Muscle layer of colon (tissue), 2 donors: ENCODE measurements at regions not wholly inside any gene's neighbourhood (a gene's known extent, or its start where the extent isn't known, plus 50 kb on each side); places are given as distances from the start of the nearest gene placed in this dataset.
"Not testable (repeated sequence)": the region's sequence is repeated elsewhere in the genome, so short reads cannot be mapped to it uniquely, and the experiment has no call there.

ENCODE experiments used
- H3K27ac ChIP-seq: one replicate; pipeline ENCODE4 v1.7.0; 2013; ENCODE audit warnings: low read depth, mild to moderate bottlenecking, low read length, moderate library complexity
- H3K27me3 ChIP-seq, 2 donors: one replicate each; pipeline ENCODE4 v1.7.0; 2013; ENCODE audit warnings: low read length in 2 of 2, mild to moderate bottlenecking in 2 of 2; ENCODE audit not compliant: insufficient read depth in 2 of 2, control insufficient read depth in 1 of 2
- H3K36me3 ChIP-seq: one replicate; pipeline ENCODE4 v1.7.0; 2013; ENCODE audit warnings: mild to moderate bottlenecking, low read length; ENCODE audit not compliant: insufficient read depth
- H3K4me1 ChIP-seq: one replicate; pipeline ENCODE4 v1.7.0; 2013; ENCODE audit warnings: mild to moderate bottlenecking, low read length; ENCODE audit not compliant: insufficient read depth
- H3K4me3 ChIP-seq, 2 donors: one replicate each; pipeline ENCODE4 v1.7.0; 2013; ENCODE audit warnings: low read length in 2 of 2, low read depth in 1 of 2, mild to moderate bottlenecking in 1 of 2, moderate library complexity in 1 of 2
- H3K9ac ChIP-seq: one replicate; pipeline ENCODE4 v1.7.0; 2013; ENCODE audit warnings: low read length
- H3K9me3 ChIP-seq: one replicate; pipeline ENCODE4 v1.7.0; 2013; ENCODE audit warnings: mild to moderate bottlenecking, low read length
- donor health status: abdominal sarcoma.
- donor health status: Adenocarcinoma of cecum.

DNA sequence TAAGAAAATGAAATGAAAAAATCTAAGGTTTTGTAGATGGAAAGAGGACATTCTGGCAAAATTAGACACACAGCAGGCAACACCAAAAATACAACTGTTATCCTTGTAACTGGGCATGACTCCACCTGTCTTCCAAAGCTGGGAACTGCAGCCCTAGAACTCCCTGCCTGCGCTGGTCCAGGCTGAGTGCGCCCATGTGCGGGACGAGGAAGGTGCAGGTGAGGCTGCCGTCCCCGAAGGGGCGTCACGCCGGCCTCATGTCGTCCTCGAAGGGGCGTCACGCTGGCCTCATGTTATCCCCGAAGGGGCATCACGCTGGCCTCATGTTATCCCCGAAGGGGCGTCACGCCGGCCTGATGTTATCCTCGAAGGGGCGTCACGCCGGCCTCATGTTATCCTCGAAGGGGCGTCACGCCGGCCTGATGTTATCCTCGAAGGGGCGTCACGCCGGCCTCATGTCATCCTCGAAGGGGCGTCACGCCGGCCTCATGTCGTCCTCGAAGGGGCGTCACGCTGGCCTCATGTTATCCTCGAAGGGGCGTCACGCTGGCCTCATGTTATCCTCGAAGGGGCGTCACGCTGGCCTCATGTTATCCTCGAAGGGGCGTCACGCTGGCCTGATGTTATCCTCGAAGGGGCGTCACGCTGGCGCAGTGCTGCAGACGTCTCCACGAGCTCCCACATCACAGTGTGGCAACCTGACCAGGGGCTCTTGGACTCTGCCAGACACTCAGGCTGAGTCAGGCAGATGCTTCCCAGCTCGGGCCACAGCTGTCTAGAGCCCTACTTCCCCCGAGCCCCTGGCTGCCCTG, 100.3 kb upstream of the SALL3 start:
- not testable (repeated sequence) for H3K27me3 ChIP-seq, H3K4me3 ChIP-seq, H3K9me3 ChIP-seq, H3K9ac ChIP-seq, H3K4me1 ChIP-seq, H3K36me3 ChIP-seq, H3K27ac ChIP-seq

DNA sequence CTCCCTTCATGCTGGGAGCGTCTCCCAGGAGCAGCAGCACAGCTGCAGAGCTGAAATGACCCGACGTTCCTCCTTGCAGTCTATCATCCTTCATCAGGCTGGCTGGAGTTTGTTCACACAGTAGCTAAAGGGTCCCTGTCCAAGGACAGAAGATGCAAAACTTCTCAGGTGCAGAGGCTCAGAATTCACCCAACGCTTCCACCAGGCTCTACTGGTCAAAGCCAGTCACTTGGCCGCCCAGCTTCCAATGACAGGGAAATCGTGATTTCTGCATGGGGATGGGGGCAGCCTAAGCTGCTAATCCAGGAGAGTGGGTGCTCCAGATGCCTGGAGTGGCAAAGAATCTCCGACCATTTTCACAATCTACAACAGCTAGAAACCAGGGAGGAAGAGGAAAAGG, 97.0 kb upstream of the SALL3 start:
- Histone ChIP-seq H3K4me3 (no peak overlapping the region), H3K9ac (no peak overlapping the region), H3K36me3 (no peaks in the 10 kb centered on the region), H3K4me1 (no peaks in the 10 kb centered on the region), H3K27me3 (no peaks in the 10 kb centered on the region), H3K27ac (no peak overlapping the region), H3K9me3 (no peaks in the 10 kb centered on the region)

DNA sequence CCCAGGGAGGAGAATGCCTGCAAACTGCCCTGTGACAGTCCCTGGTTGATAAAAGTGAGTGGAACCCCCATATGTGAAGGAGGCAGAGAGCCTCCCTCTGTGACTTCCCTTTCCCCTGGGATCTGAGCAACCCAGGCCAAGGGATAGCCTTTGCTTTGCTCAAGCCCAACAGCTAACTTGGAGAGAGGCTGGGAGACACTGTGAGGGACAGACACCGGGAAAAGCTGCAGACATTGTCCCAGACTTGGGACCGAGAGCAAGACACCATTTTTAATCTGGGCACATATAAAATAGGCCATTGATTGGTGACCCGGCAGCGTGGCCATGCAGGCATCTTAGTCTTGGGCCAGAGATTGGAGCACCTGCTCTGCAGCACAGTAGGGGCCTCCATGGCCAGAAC, 96.1 kb upstream of the SALL3 start:
- H3K36me3 ChIP-seq, result no peaks in the 10 kb centered on the region
- H3K27me3 ChIP-seq, result no peaks in the 10 kb centered on the region
- no peak overlapping the region for H3K9ac ChIP-seq
- H3K27ac ChIP-seq, result no peak overlapping the region
- no peaks in the 10 kb centered on the region for H3K9me3 ChIP-seq
- H3K4me1 ChIP-seq, result no peaks in the 10 kb centered on the region
- H3K4me3 ChIP-seq, result no peak overlapping the region

DNA sequence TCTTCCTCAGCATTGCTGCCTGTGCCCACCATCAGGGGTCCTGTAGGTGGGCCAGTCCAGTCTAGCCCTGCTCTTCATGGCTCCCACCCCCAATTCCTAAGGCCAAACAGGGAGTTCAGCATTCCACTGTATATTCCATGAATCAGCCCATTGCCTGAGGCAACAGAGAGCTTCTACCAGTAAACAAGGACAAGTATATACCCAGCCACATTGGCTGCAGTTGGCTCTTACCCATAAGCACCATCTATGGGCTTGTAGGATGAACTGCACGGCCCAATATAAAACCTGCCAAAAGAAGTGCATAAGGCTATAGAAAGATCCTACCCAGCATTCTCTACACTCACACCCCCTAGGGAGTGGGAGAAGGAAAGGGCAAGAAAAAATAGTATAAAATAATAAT, 95.1 kb upstream of the SALL3 start:
- Histone ChIP-seq H3K27ac (no peak overlapping the region), H3K27me3 (no peaks in the 10 kb centered on the region), H3K4me1 (no peaks in the 10 kb centered on the region), H3K4me3 (no peak overlapping the region), H3K9me3 (peaks cover 4% of the 10 kb centered on the region), H3K9ac (no peak overlapping the region), H3K36me3 (no peaks in the 10 kb centered on the region)

DNA sequence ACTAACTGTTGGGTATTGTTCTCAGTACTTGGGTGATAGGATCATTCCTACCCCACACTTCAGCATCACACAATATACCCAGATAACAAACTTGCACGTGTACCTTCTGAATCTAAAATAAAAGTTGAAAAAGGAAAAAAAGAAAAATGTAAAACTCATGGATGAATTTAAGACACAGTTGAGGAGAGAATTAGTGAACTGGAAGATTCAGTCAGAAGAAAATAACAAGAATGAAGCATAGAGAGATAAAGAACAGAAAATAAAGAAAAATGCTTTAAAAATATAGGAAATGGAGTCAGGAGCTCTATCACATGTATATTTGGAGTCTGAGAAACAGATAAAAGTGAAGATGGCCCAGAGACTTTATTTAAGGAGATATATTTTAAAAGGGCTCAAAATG, 90.4 kb upstream of the SALL3 start:
- Histone ChIP-seq H3K27me3 (no peaks in the 10 kb centered on the region), H3K4me3 (no peak overlapping the region), H3K36me3 (no peaks in the 10 kb centered on the region), H3K27ac (no peak overlapping the region), H3K9ac (no peak overlapping the region), H3K4me1 (no peaks in the 10 kb centered on the region), H3K9me3 (peaks cover 8% of the 10 kb centered on the region)

DNA sequence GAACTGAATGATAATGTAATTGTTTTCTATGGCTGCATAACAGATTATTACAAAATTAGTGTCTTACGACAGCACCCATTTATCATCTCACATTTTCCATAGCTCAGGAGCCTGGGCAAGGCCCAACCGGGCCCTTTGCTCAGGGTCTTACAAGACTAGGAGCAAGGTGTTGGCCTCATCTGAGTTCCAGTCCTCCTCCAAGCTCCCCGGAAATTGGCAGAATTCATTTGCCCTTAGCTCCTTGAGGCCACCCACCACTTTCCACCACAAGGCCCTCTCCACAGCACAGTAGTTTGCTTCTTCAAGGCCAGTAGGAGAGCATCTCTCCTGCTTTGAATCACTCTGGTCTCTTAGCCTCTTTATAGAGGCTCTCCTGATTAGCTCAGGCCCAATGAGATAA, 89.2 kb upstream of the SALL3 start:
- H3K27ac ChIP-seq, result no peak overlapping the region
- no peak overlapping the region for H3K4me3 ChIP-seq
- no peaks in the 10 kb centered on the region for H3K4me1 ChIP-seq
- H3K9me3 ChIP-seq, result peaks cover 8% of the 10 kb centered on the region
- no peaks in the 10 kb centered on the region for H3K36me3 ChIP-seq
- H3K27me3 ChIP-seq, result no peaks in the 10 kb centered on the region
- no peak overlapping the region for H3K9ac ChIP-seq

DNA sequence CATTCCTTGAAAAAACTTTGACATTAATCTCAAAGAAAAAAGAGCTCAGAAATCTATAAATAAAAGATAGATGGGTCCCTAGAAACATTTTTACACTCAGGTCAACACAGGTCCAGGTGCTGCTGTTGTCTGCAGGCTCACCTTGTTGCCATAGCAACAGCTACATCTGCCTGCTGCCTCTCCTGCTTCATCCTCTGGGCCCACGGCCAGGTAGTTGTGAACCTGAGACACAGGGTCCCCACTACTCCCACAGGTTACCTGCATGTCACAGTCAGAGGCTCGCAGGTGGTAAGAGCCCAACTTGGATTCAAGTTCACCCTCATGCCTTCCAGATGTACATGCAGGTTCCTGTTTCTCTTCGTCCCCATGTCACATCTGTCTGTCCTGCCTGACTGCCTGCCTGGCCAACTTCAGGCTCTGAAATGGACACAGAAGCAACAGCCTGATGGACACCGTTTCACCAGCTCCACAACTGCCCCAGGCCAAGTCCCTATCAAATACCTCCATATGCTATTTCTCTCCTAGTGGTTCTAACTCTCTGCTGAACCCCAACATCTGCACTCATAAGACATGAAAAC, 88.3 kb upstream of the SALL3 start:
- no peak overlapping the region for H3K27ac ChIP-seq
- H3K9ac ChIP-seq, result no peak overlapping the region
- no peaks in the 10 kb centered on the region for H3K27me3 ChIP-seq
- no peaks in the 10 kb centered on the region for H3K36me3 ChIP-seq
- no peak overlapping the region for H3K4me3 ChIP-seq
- no peaks in the 10 kb centered on the region for H3K4me1 ChIP-seq
- peaks cover 8% of the 10 kb centered on the region for H3K9me3 ChIP-seq

DNA sequence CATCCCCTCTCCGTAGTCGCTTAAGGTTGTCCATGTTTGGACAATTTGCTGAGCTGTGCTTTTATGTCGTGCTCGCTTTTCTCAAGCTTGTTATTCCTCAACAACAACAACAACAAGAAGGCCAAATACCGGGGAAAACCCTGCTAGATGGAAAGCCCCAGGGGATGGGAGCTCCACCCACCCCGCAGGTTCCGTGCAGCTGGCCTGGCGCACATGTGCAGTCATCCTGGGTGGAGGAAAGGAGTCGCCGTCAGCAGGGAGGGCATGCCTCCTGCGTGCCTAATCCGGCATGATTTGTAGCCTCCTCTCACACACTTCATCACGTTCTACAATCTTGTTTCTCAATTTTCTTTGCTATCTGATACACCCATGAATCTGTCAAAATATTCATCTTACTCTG, 87.4 kb upstream of the SALL3 start:
- Histone ChIP-seq H3K4me1 (no peaks in the 10 kb centered on the region), H3K9ac (no peak overlapping the region), H3K9me3 (peaks cover 8% of the 10 kb centered on the region), H3K27ac (no peak overlapping the region), H3K36me3 (no peaks in the 10 kb centered on the region), H3K27me3 (no peaks in the 10 kb centered on the region), H3K4me3 (no peak overlapping the region)

DNA sequence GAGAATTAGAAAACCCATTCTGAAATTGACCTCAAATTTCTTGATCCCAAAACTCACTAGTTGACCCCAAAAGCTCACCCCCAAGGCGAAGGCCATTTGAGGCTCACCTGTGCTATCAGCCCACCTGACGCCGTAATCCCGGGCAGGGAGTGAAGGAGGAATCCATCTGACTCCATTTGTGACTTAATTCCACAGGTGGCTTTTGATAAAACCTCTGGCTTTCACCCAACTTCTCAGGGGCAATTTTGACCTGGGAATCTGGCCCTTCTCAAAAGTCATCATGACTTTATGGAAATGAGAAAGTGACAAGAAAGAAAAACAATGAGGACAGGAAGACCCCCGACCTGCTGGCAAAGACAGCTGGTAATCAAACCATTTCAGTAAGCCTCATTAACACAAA, 86.9 kb upstream of the SALL3 start:
- no peak overlapping the region for H3K4me3 ChIP-seq
- H3K9ac ChIP-seq, result no peak overlapping the region
- no peaks in the 10 kb centered on the region for H3K36me3 ChIP-seq
- no peaks in the 10 kb centered on the region for H3K27me3 ChIP-seq
- H3K4me1 ChIP-seq, result no peaks in the 10 kb centered on the region
- no peak overlapping the region for H3K27ac ChIP-seq
- H3K9me3 ChIP-seq, result peaks cover 8% of the 10 kb centered on the region

DNA sequence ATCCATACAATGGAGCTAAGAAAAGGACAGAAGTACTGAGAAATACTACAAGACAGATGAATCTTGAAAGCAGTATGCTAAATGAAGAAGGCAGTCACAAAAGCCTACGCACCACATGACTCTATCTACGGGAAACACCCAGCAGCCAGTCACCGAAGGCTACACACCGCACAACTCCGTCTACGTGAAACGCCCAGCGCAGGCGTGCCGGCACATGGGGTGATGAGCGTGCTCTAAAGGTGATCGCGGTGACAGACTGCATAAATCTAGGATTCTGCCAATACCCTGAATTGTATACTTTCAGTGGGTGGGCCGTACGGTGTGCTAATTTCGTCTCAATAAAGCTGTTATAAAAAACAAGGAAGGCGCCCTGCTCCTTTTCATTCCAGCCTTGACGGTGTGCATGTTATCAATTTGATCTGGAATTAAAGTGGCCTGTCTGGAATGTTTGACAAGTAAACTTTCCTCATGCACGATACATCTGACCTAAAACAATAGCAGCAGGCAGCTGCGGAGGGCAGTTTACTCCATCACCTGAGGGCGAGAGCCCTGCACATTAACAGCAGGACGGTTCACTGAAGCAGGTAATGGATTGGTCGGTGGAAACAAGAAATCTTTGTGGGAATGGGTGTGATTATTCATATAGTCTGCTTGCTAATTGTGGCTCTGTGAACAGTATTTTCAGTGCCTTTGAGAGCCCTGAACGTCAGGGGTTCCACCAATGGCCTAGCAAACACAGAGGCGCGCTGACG, 86.2 kb upstream of the SALL3 start:
- Histone ChIP-seq H3K27me3 (no peaks in the 10 kb centered on the region), H3K9me3 (peaks cover 12% of the 10 kb centered on the region), H3K4me1 (no peaks in the 10 kb centered on the region)

DNA sequence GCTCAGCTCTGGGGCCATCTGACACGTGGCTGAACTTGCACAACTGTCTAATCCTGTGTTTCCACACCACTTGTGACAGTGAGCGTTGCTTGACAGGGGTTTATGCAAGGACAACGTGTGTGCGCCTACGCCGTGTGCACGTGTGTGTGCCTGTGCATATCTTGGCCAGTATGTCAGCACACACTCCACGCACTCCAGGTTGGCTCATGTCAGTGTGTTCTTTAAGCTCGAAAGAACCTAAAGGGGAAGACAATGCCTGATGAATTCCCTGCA, 85.6 kb upstream of the SALL3 start:
- no peak overlapping the region for H3K9ac ChIP-seq
- H3K4me3 ChIP-seq, result no peak overlapping the region
- H3K4me1 ChIP-seq, result no peaks in the 10 kb centered on the region
- H3K27me3 ChIP-seq, result no peaks in the 10 kb centered on the region
- H3K9me3 ChIP-seq, result peaks cover 11% of the 10 kb centered on the region
- no peaks in the 10 kb centered on the region for H3K36me3 ChIP-seq
- H3K27ac ChIP-seq, result no peak overlapping the region

More for the DNA sequence above, 86.2 kb upstream of the SALL3 start:
- no peaks in the 10 kb centered on the region for H3K36me3 ChIP-seq
- no peak overlapping the region for H3K9ac ChIP-seq
- H3K4me3 ChIP-seq, result no peak overlapping the region
- no peak overlapping the region for H3K27ac ChIP-seq
